Ovary (tissue), 7 donors: ENCODE measurements at regions not wholly inside any gene's neighbourhood (a gene's known extent, or its start where the extent isn't known, plus 50 kb on each side); places are given as distances from the start of the nearest gene placed in this dataset.

ENCODE experiments used
- DNase-seq, 5 donors: peaks; one replicate each; pipeline ENCODE4 v3.0.0-alpha.2; 2019 to 2020
- H3K27ac ChIP-seq, 2 donors: fragments of 200-600 bp; one replicate each; pipeline versions ENCODE4 v1.5.1 to v1.8.0; 2019 to 2022
- H3K27me3 ChIP-seq: fragments of 200-600 bp; one replicate; pipeline ENCODE4 v1.8.0; 2022
- H3K36me3 ChIP-seq: fragments of 200-600 bp; sonication (generic); one replicate; pipeline ENCODE4 v1.5.1; 2019
- H3K4me1 ChIP-seq: one replicate; pipeline ENCODE4 v1.8.1; 2013; ENCODE audit warnings: mild to moderate bottlenecking, moderate library complexity; ENCODE audit not compliant: insufficient read depth
- H3K4me3 ChIP-seq: fragments of 200-600 bp; sonication (generic); one replicate; pipeline ENCODE4 v1.5.1; 2017
- H3K9me3 ChIP-seq, 2 donors: fragments of 200-600 bp in 1 of 2; sonication (generic) in 1 of 2; one replicate each; pipeline versions ENCODE4 v1.5.1 to v1.8.1; 2013 to 2019; ENCODE audit warnings: mild to moderate bottlenecking in 1 of 2, moderate library complexity in 1 of 2
- CTCF ChIP-seq, 3 donors: fragments of 450-650 bp in 2 of 3; fragments of 200-600 bp in 1 of 3; IDR thresholded peaks; one replicate each; pipeline versions ENCODE4 v1.5.1 to v1.8.0; 2016 to 2022; ENCODE audit warnings: antibody characterized with exemption in 3 of 3, mild to moderate bottlenecking in 1 of 3
- EP300 ChIP-seq: sonication (generic); formaldehyde crosslinking; IDR thresholded peaks from one replicate; pipeline ENCODE4 v1.6.1; 2017; ENCODE audit warnings: antibody characterized with exemption
- POLR2A ChIP-seq: fragments of 450-650 bp; IDR thresholded peaks from one replicate; pipeline ENCODE4 v1.6.1; 2017; ENCODE audit warnings: antibody characterized with exemption, mild to moderate bottlenecking, moderate library complexity
- WGBS, 3 donors: extraction: QIAGEN DNeasy Blood & Tissue Kit in 1 of 3; methylation state at CpG; one replicate each; pipeline versions ENCODE4 v1.1.5 to v1.1.7; 2013 to 2017; 5-methylcytosine and 5-hydroxymethylcytosine counted together
- intact Hi-C, 4 donors: fragments of 100-400 bp; cut with DNase I; formaldehyde crosslinking; loops; one replicate each; pipeline versions ENCODE4 v1.11.0 to v1.15.1; 2022 to 2023
- donor health status: DM: no; HTN: no; CAD: no; lungs with moderate emphysema.
- donor health status: DM: no; HTN: no; CAD: no.
- donor health status: Bipolar disorder and iron deficiency.
- donor health status: DM: no; HTN: no; CAD: no.
- donor health status: DM: yes; HTN: yes; CAD: no.

- H3K36me3 ChIP-seq: no peaks in the 10 kb centered on the region
- WGBS, 3 donors: 54 to 69% (median 61%) methylated on average over 6 of the region's 6 CpGs
- no peak overlapping the region for H3K27ac ChIP-seq
- no peaks in the 10 kb centered on the region for H3K4me1 ChIP-seq
- H3K27me3 ChIP-seq: no peaks in the 10 kb centered on the region
- no peak for DNase-seq
- H3K9me3 ChIP-seq: no peaks in the 10 kb centered on the region
- intact Hi-C loops: no loop called here
- TF ChIP-seq EP300 (no peak), POLR2A (no peak), CTCF (IDR thresholded peaks at IDR 0.05) (no peak)
- no peak overlapping the region for H3K4me3 ChIP-seq
These were observed 446.5 kb downstream of the ADAMTS20 start for GRCh38 chr12:43105426-43105981.

DNA sequence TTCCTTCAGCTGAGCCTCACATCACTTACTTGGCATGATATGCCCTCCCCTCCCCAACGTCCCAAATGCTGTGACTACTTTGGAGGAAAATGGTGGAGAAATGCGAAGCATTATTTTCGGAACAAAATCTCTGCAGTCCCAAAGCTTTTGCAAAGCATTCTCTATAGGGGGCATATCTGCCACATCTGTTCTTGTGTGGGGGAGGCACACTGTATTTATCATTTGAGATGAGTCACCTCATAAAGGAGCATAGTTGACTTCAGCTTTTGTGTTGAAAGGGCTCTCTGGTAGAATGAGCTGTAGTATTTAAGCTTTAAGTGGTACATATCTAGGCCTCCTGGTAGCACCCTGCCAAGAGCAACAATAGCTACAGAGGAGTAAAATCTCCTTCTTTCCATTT, 447.5 kb downstream of the ADAMTS20 start:
- 92 to 97% (median 95%) methylated on average over 3 of the region's 3 CpGs for WGBS, 3 donors
- intact Hi-C loops: no loop called here

GRCh38 chr12:43103866-43104265, 448.1 kb downstream of the ADAMTS20 start:
- Histone ChIP-seq H3K27ac (no peak overlapping the region), H3K36me3 (no peaks in the 10 kb centered on the region), H3K27me3 (no peaks in the 10 kb centered on the region), H3K4me3 (no peak overlapping the region), H3K4me1 (no peaks in the 10 kb centered on the region), H3K9me3 (no peaks in the 10 kb centered on the region)
- 92 to 97% (median 95%) methylated on average over 1 of the region's 1 CpG for WGBS, 3 donors
- no peak for DNase-seq
- TF ChIP-seq CTCF (IDR thresholded peaks at IDR 0.05): no peak
- TF ChIP-seq EP300: no peak
- no peak for TF ChIP-seq POLR2A
- intact Hi-C loops: no loop called here

More for the DNA sequence above, 447.5 kb downstream of the ADAMTS20 start:
- H3K4me3 ChIP-seq: no peak overlapping the region
- H3K27me3 ChIP-seq: no peaks in the 10 kb centered on the region
- H3K36me3 ChIP-seq: no peaks in the 10 kb centered on the region
- no peaks in the 10 kb centered on the region for H3K9me3 ChIP-seq
- H3K4me1 ChIP-seq: no peaks in the 10 kb centered on the region
- TF ChIP-seq POLR2A (no peak), EP300 (no peak), CTCF (IDR thresholded peaks at IDR 0.05) (no peak)
- H3K27ac ChIP-seq: no peak overlapping the region
- DNase-seq: no peak

- intact Hi-C loops: no loop called here
- Histone ChIP-seq H3K9me3 (no peaks in the 10 kb centered on the region), H3K4me1 (no peaks in the 10 kb centered on the region), H3K36me3 (no peaks in the 10 kb centered on the region), H3K27me3 (no peaks in the 10 kb centered on the region), H3K27ac (no peak overlapping the region), H3K4me3 (no peak overlapping the region)
- no peak for DNase-seq
- WGBS, 3 donors: 89 to 90% (median 90%) methylated on average over 4 of the region's 4 CpGs
- TF ChIP-seq CTCF (IDR thresholded peaks at IDR 0.05) (no peak), POLR2A (no peak), EP300 (no peak)
These were observed 449.3 kb downstream of the ADAMTS20 start for GRCh38 chr12:43102546-43103264.
